K562 (cell line): ENCODE measurements at regions not wholly inside any gene's neighbourhood (a gene's known extent, or its start where the extent isn't known, plus 50 kb on each side); places are given as distances from the start of the nearest gene placed in this dataset.

ENCODE experiments used
- ATAC-seq: fragments of 200-7000 bp; cut with Tn5 transposase; 3 replicates; pipeline ENCODE4 v1.9.1; 2020; ENCODE audit warnings: moderate library complexity
- BruUV-seq: library from RNA; stranded (reverse); fragments of 400-500 nt; replicated peaks from 2 replicates; lab custom pipeline; 2021; lab: Mats Ljungman, UMichigan
- CTCF ChIA-PET: fragments of 300-600 bp; formaldehyde crosslinking; extraction: SDS; loops from one replicate; lab custom pipeline; 2021; ENCODE audit warnings: low intra/inter-chr PET ratio; lab: Yijun Ruan, JAX
- POLR2A ChIA-PET: fragments of 300-600, 350-650 bp; sonication (Branson Sonifier 250); formaldehyde crosslinking; extraction: SDS; loops from one replicate; lab custom pipeline; 2021; ENCODE audit warnings: antibody characterized with exemption, inconsistent platforms; lab: Yijun Ruan, JAX
- DNase-seq, 4 experiments: peaks; one replicate each; pipeline versions ENCODE4 v3.0.0 to v3.0.0-alpha.2; 2011 to 2018; ENCODE audit warnings: low spot score in 3 of 4, mixed read lengths in 3 of 4; ENCODE audit errors: extremely low read depth in 1 of 4
- FAIRE-seq: peaks from 2 replicates; lab custom pipeline; 2011; peaks lifted over from hg19 to GRCh38; lab: Jason Lieb, UNC
- H2AFZ ChIP-seq: 2 replicates; pipeline ENCODE4 v1.6.0; 2011; ENCODE audit warnings: low read depth, low read length, control low read depth, inconsistent platforms
- H3K27ac ChIP-seq: fragments of 200-600 bp; 3 replicates; pipeline ENCODE4 v1.8.0; 2011; ENCODE audit warnings: low read depth, mild to moderate bottlenecking, control low read depth, inconsistent platforms, low read length, moderate library complexity, mixed read lengths; ENCODE audit errors: extremely low read depth
- H3K27me3 ChIP-seq, 2 experiments: fragments of 300-600 bp in 1 of 2; 2 replicates in 1 of 2; 3 replicates in 1 of 2; pipeline versions ENCODE4 v1.6.0 to v1.8.0; 2011; ENCODE audit warnings: inconsistent platforms in 2 of 2, low read length in 2 of 2, mild to moderate bottlenecking in 1 of 2, mixed read lengths in 1 of 2, moderate library complexity in 1 of 2; ENCODE audit not compliant: control insufficient read depth in 2 of 2, insufficient read depth in 2 of 2
- H3K36me3 ChIP-seq: fragments of 300-600 bp; 3 replicates; pipeline ENCODE4 v1.8.0; 2011; ENCODE audit warnings: mild to moderate bottlenecking, low read length, inconsistent platforms; ENCODE audit not compliant: control insufficient read depth, insufficient read depth
- H3K4me1 ChIP-seq, 2 experiments: fragments of 200-600 bp in 1 of 2; replicated peaks in 1 of 2; 2 replicates in 1 of 2; 3 replicates in 1 of 2; pipeline versions ENCODE4 v1.5.1 to v1.8.0; 2011; ENCODE audit warnings: inconsistent platforms in 2 of 2, low read length in 2 of 2, mild to moderate bottlenecking in 1 of 2, mixed read lengths in 1 of 2, moderate library complexity in 1 of 2; ENCODE audit not compliant: control insufficient read depth in 2 of 2, insufficient read depth in 2 of 2
- H3K4me2 ChIP-seq: 2 replicates; pipeline ENCODE4 v1.6.1; 2011; ENCODE audit warnings: low read length, control low read depth, inconsistent platforms, mixed read lengths; ENCODE audit not compliant: insufficient read depth
- H3K4me3 ChIP-seq: fragments of 200-600 bp; sonication (generic), shearing (Covaris generic); 2 replicates; pipeline ENCODE4 v1.5.1; 2016; ENCODE audit warnings: control low read depth, inconsistent platforms
- H3K79me2 ChIP-seq: fragments of 200-600 bp; 3 replicates; pipeline ENCODE4 v1.8.0; 2011; ENCODE audit warnings: low read length, inconsistent platforms; ENCODE audit not compliant: control insufficient read depth, insufficient read depth
- H3K9ac ChIP-seq, 2 experiments: 2 replicates each; pipeline versions ENCODE4 v1.6.0 to v1.6.1; 2011; ENCODE audit warnings: low read depth in 2 of 2, low read length in 2 of 2, control low read depth in 1 of 2, inconsistent platforms in 1 of 2, mild to moderate bottlenecking in 1 of 2, mixed read lengths in 1 of 2; ENCODE audit not compliant: insufficient read depth in 1 of 2
- H3K9me1 ChIP-seq: one replicate; pipeline ENCODE4 v1.6.0; 2011; ENCODE audit warnings: inconsistent platforms, mild to moderate bottlenecking, low read length, moderate library complexity; ENCODE audit not compliant: control insufficient read depth, insufficient read depth
- H3K9me3 ChIP-seq: replicated peaks from 2 replicates; pipeline ENCODE4 v1.5.1; 2011; ENCODE audit warnings: low read depth, low read length, inconsistent platforms; ENCODE audit not compliant: control insufficient read depth, insufficient read depth
- H4K20me1 ChIP-seq: replicated peaks from 2 replicates; pipeline ENCODE4 v1.6.1; 2011; ENCODE audit warnings: low read length, inconsistent platforms, mixed read lengths; ENCODE audit not compliant: control insufficient read depth, insufficient read depth
- BRD4 ChIP-seq: fragments of 200-600 bp; sonication (generic); IDR thresholded peaks from 2 replicates; pipeline ENCODE4 v1.6.1; 2017; ENCODE audit warnings: inconsistent platforms
- BRD9 ChIP-seq: fragments of 450-650 bp; IDR thresholded peaks from 2 replicates; pipeline ENCODE4 v1.6.1; 2018; ENCODE audit warnings: low read depth; ENCODE audit not compliant: partially characterized antibody
- E2F1 ChIP-seq: sonication (generic); formaldehyde crosslinking; IDR thresholded peaks from 2 replicates; pipeline ENCODE4 v1.8.1; 2023; ENCODE audit warnings: mild to moderate bottlenecking, missing genetic modification reagents, moderate library complexity
- E2F5 ChIP-seq: sonication (generic); formaldehyde crosslinking; IDR thresholded peaks from 2 replicates; pipeline ENCODE4 v1.8.0; 2022; ENCODE audit warnings: mild to moderate bottlenecking, missing genetic modification reagents
- HNRNPUL1 ChIP-seq: fragments of 200-400 bp; formaldehyde crosslinking; IDR thresholded peaks from 2 replicates; pipeline ENCODE4 v1.6.1; 2017; ENCODE audit warnings: low read length
- MIER1 ChIP-seq: fragments of 450-650 bp; IDR thresholded peaks from 2 replicates; pipeline ENCODE4 v1.6.1; 2016; ENCODE audit warnings: antibody characterized with exemption, mild to moderate bottlenecking, low read depth
- PRPF4 ChIP-seq: fragments of 200-400 bp; formaldehyde crosslinking; IDR thresholded peaks from one replicate; pipeline ENCODE4 v1.6.1; 2017; ENCODE audit warnings: low read length, low read depth, mild to moderate bottlenecking; ENCODE audit not compliant: insufficient read depth, poor library complexity, severe bottlenecking
- XRCC5 ChIP-seq: fragments of 200-400 bp; formaldehyde crosslinking; IDR thresholded peaks from 2 replicates; pipeline ENCODE4 v1.6.1; 2017; ENCODE audit warnings: low read depth, mild to moderate bottlenecking, low read length
- ZC3H4 ChIP-seq: sonication (generic); formaldehyde crosslinking; IDR thresholded peaks from 2 replicates; pipeline ENCODE4 v1.9.0; 2021; ENCODE audit warnings: missing genetic modification reagents, borderline replicate concordance
- ZNF785 ChIP-seq: fragments of 250-450 bp; sonication (Bioruptor Pico); IDR thresholded peaks from 2 replicates; pipeline ENCODE4 v1.4.0; 2020; ENCODE audit warnings: mild to moderate bottlenecking
- in situ Hi-C: fragments of 300-500 bp; cut with MboI; formaldehyde crosslinking; loops from 4 replicates; pipeline ENCODE4 v1.15.0; 2018; ENCODE audit warnings: inconsistent platforms, mixed read lengths
- intact Hi-C: fragments of 100-400 bp; cut with micrococcal nuclease; formaldehyde crosslinking; loops from 2 replicates; pipeline ENCODE4 v1.14.2; 2022

DNA sequence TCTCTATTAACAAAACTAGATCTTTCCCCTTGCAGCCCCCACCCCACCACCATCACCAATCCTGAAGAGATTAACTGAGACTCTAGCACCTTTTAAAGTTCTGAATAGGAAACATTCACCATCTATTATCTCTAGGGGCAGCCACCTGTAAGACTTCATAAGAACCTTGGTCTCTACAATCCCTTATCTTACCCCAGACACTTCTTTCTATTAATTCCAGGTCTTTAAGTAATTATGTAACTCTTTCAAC lies 180.2 kb upstream of the FBXL17 start:
- no peak overlapping the region for H3K9ac ChIP-seq
- FAIRE-seq: no peak
- in situ Hi-C loops: no loop called here

More for the DNA sequence above, 180.2 kb upstream of the FBXL17 start:
- Histone ChIP-seq H3K4me1 (peaks cover 0 to 10% of the 10 kb centered on the region in 2 experiments; a peak in 2 of 5 replicates), H3K79me2 (no peaks in the 10 kb centered on the region), H3K4me2 (no peak overlapping the region), H3K27me3 (no peaks in the 10 kb centered on the region; a peak in 1 of 5 replicates), H3K4me3 (no peak overlapping the region)
- intact Hi-C loops: no loop called here
- TF ChIP-seq E2F5: no peak
- TF ChIP-seq ZNF785: no peak
- TF ChIP-seq ZC3H4 (CRISPR knock-in tag): no peak
- TF ChIP-seq XRCC5: no peak
- no peak for TF ChIP-seq E2F1 (CRISPR knock-in tag)
- no peak for TF ChIP-seq MIER1
- no peak for TF ChIP-seq HNRNPUL1
- TF ChIP-seq PRPF4: no peak
- TF ChIP-seq BRD9: no peak
- no peak for TF ChIP-seq BRD4
- TF ChIP-seq, all 486 proteins: peak for 0
- ATAC-seq (no peak), DNase-seq (no peak)
- H3K36me3 ChIP-seq: no peaks in the 10 kb centered on the region
- ChIA-PET POLR2A (no interaction called here), CTCF (no interaction called here)
- H2AFZ ChIP-seq: no peak overlapping the region
- H3K9me1 ChIP-seq: no peaks in the 10 kb centered on the region
- no TSS peak for BruUV-seq
- no peak overlapping the region for H3K27ac ChIP-seq
- H3K9me3 ChIP-seq: no peaks in the 10 kb centered on the region
- H4K20me1 ChIP-seq: no peaks in the 10 kb centered on the region
